NCI-H82 treated with DMSO at 0.1 percent for 48 hours (cell line): ENCODE measurements at regions not wholly inside any gene's neighbourhood (a gene's known extent, or its start where the extent isn't known, plus 50 kb on each side); places are given as distances from the start of the nearest gene placed in this dataset.

Experiments used
- DNase-seq: peaks from one replicate; lab custom pipeline; 2025; ENCODE audit not compliant: unreplicated experiment; lab: John Stamatoyannopoulos, UW

DNA sequence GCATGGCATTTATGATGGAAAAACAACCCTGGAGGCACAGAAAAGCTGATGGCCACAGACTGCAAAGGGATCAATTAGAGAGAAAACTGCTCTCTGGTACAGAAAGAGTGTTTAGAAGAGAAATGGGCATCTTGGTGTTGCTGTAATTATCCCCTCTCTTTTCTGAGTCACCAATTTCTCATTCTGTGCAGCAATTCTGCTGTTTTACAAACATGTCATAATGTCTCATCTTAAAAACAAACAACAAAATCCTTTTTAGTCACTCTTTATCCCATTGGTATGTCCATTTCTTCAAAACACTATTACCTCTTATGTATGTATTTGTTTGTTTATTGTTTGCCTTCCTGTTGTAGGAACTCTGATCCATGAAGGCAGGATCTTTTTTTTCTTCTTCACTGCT, 73.9 kb upstream of the HK2 start:
- no peak for DNase-seq

DNA sequence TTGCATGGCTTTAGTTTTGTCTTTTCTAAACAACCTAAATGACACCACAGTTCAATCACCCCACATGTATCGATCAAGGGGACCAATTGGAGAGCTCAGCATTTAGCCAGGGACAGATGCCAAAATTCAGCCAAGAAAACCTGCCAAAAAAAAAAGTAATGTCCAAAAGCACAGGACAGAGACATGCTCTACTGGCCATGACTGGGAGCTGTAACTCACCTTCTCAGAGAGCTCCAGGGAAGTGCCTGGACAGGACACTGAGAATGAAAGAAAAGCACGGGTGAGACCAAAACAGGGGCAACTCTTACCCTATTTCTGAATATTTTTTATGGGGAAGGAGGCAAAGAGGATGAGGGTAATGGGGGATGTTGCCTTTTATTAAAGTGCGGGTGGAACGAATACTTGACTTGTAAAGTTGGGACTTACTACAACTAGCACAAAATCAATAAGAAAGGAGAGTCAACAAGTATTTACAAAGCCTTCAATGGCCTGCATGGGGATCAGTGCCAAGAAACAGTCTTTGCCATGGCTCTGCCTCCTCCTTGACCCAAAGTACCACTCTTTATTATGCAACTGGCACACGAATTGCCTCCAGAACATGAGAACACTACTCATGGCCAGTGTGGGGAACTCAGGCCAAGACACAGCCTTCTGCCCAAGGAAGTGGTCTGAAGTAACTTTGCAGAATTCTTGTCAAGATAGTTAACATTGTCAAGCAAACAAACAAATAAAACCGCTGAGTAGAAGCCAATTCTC, 72.9 kb upstream of the HK2 start:
- DNase-seq = no peak

- no peak for DNase-seq
Observed at GRCh38 chr2:74762789-74763188, 71.1 kb upstream of the HK2 start.

- peak; percentile 58 for DNase-seq
Observed at GRCh38 chr2:74763962-74764428, 69.9 kb upstream of the HK2 start.

- peak; percentile 58 for DNase-seq
Observed at GRCh38 chr2:74764429-74765272, 69.3 kb upstream of the HK2 start.

DNA sequence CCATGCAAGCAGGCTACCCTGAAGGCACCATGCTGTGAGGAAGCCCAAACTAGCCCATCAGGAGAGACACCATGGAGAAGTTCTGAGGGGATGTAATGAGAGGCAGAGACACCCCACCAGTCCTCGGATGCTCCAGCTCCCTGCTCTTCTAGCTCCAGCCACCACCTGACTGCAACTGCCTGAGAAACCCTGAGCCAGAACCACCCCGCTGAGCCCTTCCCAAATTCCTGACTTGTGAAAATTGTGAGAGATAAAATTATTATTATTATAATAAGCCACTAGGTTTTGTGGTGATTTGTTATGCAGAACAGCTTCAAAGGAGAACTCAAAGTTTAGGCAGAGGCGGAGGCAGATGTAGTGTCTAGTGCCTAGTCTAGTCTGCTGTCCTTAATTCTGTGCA, 67.1 kb upstream of the HK2 start:
- DNase-seq = no peak

- DNase-seq = no peak
Observed at GRCh38 chr2:74767618-74768017, 66.3 kb upstream of the HK2 start.

GRCh38 chr2:74768401-74768914, 65.5 kb upstream of the HK2 start:
- no peak for DNase-seq

DNA sequence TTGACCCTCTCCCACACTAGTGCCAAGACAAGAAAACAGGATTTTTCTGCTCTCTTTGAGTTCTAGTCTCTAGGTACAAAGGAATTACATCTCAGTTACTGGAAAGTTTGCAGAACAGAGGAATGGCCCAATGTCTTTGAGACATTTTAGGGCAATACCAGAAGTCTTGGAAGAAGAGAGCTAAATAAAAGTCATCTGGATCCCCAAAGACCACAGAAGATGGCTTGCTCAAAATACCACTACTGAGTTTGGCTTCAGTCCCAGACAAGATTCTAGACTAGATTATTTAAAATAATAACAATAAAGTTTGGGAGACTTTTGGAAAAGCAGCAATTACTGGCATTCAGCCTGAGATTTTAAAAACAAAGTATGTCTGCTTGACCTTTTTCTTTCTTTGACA, 61.9 kb upstream of the HK2 start:
- no peak for DNase-seq

DNA sequence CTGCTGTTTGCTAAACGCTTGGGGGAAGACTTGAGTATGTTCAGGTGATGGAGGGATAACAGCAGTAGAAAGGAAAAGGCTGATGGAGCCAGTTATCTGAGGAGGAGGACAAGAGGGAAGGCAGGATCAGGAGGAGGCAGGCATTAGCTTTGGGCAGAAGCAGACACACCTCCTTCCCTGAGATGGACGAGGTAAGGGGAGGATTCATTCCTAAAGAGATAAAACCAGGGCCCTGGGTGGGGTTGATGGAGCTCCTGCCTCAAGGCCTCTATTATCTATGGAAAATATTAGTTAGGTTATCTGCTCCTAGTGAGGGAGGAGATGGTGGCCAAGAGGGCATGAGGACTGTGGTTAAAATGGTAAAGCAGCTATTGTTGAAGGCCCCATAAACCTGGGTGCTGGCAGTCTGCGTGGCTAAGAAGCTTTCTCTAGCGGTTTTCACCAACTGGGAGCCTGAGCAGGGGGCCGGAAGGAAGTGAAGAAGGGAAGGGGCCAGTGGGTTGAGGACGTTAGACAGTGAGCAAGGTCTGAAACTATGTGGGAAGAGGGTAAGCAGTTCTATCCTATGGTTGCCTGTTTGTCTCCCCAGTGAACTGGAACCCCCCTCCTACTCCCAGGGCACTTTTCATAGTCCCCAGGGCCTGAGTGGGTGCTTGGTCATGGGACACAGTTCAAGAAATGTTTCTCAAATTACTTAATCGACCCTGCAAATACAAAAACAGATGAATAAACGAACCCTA, 56.6 kb upstream of the HK2 start:
- peak; percentile 64 for DNase-seq

DNA sequence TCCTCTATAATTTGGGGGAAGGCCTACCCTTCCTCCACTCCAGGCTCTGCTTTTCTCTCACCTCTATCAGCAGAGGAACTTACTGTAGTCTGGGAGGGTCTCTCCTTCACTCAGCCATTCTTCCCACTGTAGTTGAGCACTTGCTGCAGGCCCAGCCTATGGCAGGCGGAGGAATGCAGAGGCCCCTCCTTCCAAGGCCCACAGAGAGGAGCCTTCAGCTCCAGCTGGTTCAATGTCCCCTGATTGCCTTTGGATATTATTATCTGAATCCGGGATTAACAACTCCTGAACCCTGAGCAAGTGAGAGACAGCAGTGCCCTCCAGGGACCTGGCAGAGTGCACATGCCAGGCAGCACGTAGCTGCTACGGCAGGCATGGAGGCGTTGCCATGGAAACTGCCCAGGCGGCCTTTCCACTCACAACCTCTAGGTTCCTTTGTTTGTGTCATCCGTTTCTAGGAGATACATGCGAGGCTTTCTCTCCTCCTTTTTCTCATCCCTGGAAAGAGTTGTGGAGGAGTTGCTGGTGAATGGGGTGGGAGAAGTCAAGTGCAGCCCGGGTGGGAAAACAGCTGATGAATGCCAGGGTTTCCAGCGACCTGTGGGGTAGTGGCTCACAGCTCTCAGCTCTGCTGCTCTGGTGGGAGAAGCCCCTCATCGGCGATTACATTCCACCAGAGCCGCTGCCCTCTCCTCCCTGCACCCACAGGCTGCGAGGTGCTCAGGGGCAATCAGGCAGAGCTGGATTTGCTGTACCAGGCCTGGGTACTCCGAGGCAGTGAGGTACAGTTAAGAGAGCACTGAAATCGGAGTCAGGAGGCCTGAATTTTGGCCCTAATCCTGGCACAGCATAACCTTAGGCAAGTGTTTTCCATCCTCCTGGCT, 55.3 kb upstream of the HK2 start:
- peak; percentile 91 for DNase-seq

DNA sequence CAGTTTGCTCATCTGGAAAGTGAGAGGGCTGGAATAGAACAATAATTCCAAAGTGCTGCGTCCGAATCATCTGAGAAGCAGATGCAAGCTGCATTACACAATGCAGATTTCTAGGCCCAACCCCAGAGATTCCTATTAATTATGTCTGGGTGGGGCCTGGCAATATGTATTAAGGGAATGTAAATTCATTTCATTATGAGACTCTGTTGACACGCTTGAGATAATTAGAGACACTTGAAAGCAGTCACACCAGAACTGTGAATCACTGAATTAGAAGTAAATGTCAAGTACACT, 54.7 kb upstream of the HK2 start:
- DNase-seq = no peak

DNA sequence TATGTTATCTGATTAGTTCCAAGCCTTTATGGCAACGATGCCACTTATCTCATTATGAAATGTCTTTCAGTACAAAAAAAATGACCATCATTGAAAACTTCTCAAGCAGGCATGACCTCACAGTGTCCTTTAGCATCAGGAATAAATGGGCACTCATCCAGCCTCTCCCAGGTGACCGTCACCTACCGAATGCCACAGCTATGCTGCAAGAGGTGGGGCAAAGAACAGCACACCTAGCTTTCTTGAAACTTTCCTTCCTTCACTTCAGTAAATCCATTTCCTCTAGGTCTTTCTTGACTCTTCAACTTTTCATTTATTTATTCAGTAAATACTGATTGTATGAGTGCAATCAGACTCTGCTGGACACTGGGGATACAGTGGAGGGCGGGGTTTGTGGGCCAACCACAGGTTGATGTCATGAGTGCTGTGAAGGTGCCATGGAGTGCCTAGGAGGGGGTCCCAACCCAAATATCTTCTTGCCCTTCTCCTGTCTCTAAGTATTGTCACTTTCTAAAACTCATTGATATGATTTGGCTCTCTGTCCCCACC, 54.3 kb upstream of the HK2 start:
- no peak for DNase-seq
